Lower leg skin (tissue), 4 donors: ENCODE measurements at regions not wholly inside any gene's neighbourhood (a gene's known extent, or its start where the extent isn't known, plus 50 kb on each side); places are given as distances from the start of the nearest gene placed in this dataset.

Experiments used
- DNase-seq, 2 donors: peaks; one replicate each; pipeline ENCODE4 v3.0.0-alpha.2; 2019; ENCODE audit warnings: low spot score in 2 of 2
- H3K4me3 ChIP-seq: fragments of 200-600 bp; sonication (generic); 2 replicates; pipeline ENCODE4 v1.5.1; 2017; ENCODE audit warnings: mild to moderate bottlenecking, low read depth; ENCODE audit not compliant: poor library complexity, severe bottlenecking
- POLR2A ChIP-seq, 2 donors: fragments of 450-650 bp; IDR thresholded peaks; one replicate each; pipeline ENCODE4 v1.6.1; 2016 to 2017; ENCODE audit warnings: antibody characterized with exemption in 2 of 2, mild to moderate bottlenecking in 1 of 2, moderate library complexity in 1 of 2
- WGBS, 2 donors: methylation state at CpG; one replicate each; pipeline ENCODE4 v1.1.5; 2018; 5-methylcytosine and 5-hydroxymethylcytosine counted together
- intact Hi-C: fragments of 100-400 bp; cut with DNase I; formaldehyde crosslinking; loops from one replicate; pipeline ENCODE4 v1.15.0; 2023; ENCODE audit warnings: low total_unique reads
- TF ChIP-seq, protein P1 (sequence below), 3 donors: fragments of 450-650 bp; IDR thresholded peaks; one replicate each; pipeline ENCODE4 v1.5.1; 2016; ENCODE audit warnings: antibody characterized with exemption in 3 of 3, mild to moderate bottlenecking in 3 of 3, moderate library complexity in 2 of 3

DNA sequence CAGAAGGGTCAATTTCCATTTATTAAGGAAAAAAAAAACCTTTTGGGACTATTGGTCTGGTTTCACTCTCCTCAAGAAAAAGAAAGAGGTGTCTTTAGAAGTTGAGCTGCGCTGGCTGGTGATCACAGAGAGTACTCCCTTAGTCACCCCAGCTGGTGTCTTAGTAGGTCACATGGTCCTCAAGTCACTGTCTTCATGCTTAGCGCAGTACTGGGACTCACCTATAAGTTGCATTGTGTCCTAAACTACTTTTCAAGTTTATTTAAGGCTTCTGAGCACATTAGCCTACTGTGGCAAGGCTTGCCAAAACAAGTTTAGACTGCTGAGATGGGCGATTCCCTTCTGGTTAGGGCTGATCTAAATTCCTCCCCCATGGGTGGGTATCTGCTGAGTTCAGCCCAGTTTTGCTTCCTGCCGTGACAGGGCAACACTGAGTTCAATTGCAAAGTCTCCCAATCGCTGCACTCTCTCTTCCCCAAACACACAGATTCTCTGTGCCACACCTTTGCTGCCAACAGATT lies 824.9 kb upstream of the CRIM1 start:
- DNase-seq, result no peak
- intact Hi-C loops, result no loop called here
- H3K4me3 ChIP-seq, result no peak overlapping the region
- 63 to 64% methylated on average over 5 of the region's 5 CpGs for WGBS, 2 donors
- TF ChIP-seq, protein P1, sequence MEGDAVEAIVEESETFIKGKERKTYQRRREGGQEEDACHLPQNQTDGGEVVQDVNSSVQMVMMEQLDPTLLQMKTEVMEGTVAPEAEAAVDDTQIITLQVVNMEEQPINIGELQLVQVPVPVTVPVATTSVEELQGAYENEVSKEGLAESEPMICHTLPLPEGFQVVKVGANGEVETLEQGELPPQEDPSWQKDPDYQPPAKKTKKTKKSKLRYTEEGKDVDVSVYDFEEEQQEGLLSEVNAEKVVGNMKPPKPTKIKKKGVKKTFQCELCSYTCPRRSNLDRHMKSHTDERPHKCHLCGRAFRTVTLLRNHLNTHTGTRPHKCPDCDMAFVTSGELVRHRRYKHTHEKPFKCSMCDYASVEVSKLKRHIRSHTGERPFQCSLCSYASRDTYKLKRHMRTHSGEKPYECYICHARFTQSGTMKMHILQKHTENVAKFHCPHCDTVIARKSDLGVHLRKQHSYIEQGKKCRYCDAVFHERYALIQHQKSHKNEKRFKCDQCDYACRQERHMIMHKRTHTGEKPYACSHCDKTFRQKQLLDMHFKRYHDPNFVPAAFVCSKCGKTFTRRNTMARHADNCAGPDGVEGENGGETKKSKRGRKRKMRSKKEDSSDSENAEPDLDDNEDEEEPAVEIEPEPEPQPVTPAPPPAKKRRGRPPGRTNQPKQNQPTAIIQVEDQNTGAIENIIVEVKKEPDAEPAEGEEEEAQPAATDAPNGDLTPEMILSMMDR (IDR thresholded peaks at IDR 0.05), result no peak

DNA sequence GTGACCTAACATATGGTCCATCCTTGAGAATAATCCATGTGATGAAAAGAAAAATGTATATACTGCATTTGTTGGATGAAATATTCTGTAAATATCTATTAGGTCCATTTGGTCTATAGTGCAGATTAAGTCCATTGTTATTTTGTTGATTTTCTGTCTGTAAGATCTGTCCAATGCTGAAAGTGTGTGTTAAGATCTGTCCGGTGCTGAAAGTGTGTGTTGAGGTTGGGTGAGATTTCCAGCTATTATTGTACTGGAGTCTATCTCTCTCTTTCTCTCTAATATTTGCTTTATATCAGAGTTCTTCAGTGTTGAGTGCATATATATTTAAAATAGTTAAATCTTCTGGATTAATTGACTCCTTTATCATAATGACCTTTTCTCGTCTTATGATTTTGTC lies 828.8 kb upstream of the CRIM1 start:
- TF ChIP-seq, protein P1 (IDR thresholded peaks at IDR 0.05), result no peak
- TF ChIP-seq POLR2A (IDR thresholded peaks at IDR 0.05), result no peak
- H3K4me3 ChIP-seq, result no peak overlapping the region
- DNase-seq, result no peak
- 82 to 90% methylated on average over 2 of the region's 2 CpGs for whole genome bisulfite sequencing, 2 donors
- intact Hi-C loops, result no loop called here

DNA sequence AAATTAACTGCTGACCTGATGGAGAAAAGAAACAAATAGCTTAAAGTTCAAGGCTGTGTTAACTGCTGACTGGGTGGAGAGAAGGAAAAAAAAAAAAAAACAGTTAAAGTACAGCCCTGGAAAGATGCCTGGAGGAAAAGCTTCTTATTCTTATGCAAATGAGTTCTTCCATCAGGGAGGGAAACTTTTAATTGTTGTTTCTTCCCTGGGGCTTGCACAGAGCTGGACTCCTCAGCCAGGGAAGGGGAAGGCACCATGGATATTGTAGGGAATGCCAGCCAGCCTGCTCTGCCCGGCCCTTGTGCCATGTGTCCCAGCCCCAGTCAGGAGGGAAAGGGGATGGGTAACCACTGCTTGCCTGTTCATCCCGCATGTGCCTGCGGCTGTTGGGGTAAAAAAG lies 833.1 kb upstream of the CRIM1 start:
- WGBS, 2 donors, result 84 to 90% methylated on average over 3 of the region's 3 CpGs
- H3K4me3 ChIP-seq, result no peak overlapping the region
- no peak for DNase-seq
- TF ChIP-seq POLR2A (IDR thresholded peaks at IDR 0.05), result no peak
- TF ChIP-seq, protein P1 (IDR thresholded peaks at IDR 0.05), result no peak
- intact Hi-C loops, result no loop called here

DNA sequence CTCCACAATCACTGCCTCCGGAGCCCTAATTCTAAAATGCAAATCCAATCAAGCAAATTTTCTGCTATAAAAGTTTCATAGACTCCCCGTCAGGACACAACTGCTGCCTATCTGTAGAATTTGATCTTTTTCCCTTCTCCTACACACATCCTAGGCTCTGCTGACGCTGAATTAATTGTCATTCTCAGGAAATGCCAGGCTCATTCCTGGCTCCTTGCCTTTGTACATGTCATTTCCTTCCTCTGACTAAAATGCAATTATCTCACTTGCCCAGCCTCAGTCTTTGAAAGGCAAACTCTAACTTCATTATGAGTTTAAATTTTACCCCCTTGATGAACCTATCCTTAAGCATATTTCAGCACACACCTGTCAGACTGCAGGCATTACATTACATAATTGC lies 844.9 kb upstream of the CRIM1 start:
- WGBS, 2 donors, result 50 to 62% methylated on average over 3 of the region's 3 CpGs
- intact Hi-C loops, result no loop called here
- TF ChIP-seq, protein P1 (IDR thresholded peaks at IDR 0.05), result no peak
- no peak for TF ChIP-seq POLR2A (IDR thresholded peaks at IDR 0.05)
- no peak overlapping the region for H3K4me3 ChIP-seq
- no peak for DNase-seq

DNA sequence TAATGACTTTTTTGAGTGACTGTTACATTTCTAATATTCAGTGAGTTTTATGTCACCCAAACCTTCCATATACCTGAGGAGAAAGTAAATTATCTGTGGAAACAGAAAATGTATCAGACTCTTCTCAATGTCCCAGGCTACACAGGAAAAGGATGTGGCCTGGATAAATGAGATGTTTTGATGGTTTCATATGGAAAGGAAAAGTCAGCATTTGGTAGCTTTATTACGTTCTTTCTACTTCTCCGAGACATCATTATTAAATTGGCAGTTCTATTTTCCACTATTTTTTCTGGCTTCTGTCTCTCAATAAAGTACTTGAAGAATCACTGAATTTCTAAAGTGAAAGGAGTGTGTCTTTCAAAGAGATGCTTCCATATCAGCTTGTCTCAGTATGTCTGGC lies 847.0 kb upstream of the CRIM1 start:
- DNase-seq, result no peak
- intact Hi-C loops, result no loop called here
- no peak overlapping the region for H3K4me3 ChIP-seq
- 78 to 88% methylated on average over 2 of the region's 2 CpGs for WGBS, 2 donors
- TF ChIP-seq, protein P1 (IDR thresholded peaks at IDR 0.05), result no peak
- no peak for TF ChIP-seq POLR2A (IDR thresholded peaks at IDR 0.05)

DNA sequence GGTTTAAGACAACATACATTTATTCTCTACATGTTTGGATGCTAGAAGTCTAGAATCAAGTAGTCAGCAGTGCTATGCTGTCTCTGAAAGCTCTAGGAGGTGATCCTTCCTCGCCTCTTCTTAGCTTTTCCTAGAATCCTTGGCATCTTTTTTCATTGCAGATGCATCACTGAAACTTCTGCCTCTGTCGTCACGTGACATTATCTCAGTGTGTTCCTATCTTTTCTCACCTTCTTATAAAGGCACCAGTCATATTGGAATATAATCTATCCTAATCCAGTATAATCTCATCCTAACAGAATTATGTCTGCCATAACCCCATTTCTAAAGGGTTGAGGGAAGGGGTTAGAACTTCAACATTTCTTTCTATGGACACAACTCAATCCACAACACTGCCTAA lies 851.2 kb upstream of the CRIM1 start:
- DNase-seq, result no peak
- intact Hi-C loops, result no loop called here
- no peak for TF ChIP-seq POLR2A (IDR thresholded peaks at IDR 0.05)
- TF ChIP-seq, protein P1 (IDR thresholded peaks at IDR 0.05), result no peak
- no peak overlapping the region for H3K4me3 ChIP-seq
- WGBS, 2 donors, result 73 to 84% methylated on average over 3 of the region's 3 CpGs
